ENCODE measurements at regions not wholly inside any gene's neighbourhood (a gene's known extent, or its start where the extent isn't known, plus 50 kb on each side); places are given as distances from the start of the nearest gene placed in this dataset.

DNA sequence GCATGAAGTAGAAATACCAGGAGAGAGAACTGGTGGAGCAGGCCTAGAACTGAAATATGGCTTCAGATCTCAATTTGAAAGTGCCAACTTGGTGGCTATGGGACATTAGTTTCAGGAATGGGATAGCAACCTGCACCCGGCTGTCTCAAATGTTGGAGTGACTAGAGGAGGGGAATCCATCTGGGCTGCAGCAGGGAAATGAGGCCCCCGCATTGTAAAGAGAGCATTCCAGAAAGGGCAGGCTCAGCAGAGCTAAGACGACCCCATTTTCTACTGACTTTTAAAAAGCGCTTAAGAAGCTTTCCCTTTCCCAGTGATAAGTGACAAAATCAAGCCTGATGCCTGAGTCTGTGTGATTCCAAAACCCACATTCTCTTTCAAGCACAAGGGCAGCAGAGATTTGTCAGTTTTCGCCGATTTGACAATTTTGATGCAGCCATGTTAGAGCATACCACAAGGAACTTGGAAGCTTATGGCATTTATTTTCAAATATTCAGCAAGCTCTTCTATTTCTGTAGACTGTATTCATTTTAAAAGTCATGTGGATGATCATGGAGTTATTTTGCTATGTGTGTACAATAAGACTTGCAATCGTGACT, 119.8 kb upstream of the ARHGAP28 start:
- TF ChIP-seq, protein P1, sequence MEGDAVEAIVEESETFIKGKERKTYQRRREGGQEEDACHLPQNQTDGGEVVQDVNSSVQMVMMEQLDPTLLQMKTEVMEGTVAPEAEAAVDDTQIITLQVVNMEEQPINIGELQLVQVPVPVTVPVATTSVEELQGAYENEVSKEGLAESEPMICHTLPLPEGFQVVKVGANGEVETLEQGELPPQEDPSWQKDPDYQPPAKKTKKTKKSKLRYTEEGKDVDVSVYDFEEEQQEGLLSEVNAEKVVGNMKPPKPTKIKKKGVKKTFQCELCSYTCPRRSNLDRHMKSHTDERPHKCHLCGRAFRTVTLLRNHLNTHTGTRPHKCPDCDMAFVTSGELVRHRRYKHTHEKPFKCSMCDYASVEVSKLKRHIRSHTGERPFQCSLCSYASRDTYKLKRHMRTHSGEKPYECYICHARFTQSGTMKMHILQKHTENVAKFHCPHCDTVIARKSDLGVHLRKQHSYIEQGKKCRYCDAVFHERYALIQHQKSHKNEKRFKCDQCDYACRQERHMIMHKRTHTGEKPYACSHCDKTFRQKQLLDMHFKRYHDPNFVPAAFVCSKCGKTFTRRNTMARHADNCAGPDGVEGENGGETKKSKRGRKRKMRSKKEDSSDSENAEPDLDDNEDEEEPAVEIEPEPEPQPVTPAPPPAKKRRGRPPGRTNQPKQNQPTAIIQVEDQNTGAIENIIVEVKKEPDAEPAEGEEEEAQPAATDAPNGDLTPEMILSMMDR (IDR thresholded peaks at IDR 0.05; ENCODE audit: low read depth, low read length): no peak
- TF ChIP-seq, protein P2, sequence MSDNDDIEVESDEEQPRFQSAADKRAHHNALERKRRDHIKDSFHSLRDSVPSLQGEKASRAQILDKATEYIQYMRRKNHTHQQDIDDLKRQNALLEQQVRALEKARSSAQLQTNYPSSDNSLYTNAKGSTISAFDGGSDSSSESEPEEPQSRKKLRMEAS (IDR thresholded peaks at IDR 0.05; ENCODE audit: low read depth, low read length): no peak
